CD14-positive monocyte (primary cell): ENCODE measurements at regions not wholly inside any gene's neighbourhood (a gene's known extent, or its start where the extent isn't known, plus 50 kb on each side); places are given as distances from the start of the nearest gene placed in this dataset.

ENCODE experiments used
- DNase-seq, 3 donors: peaks; one replicate each; pipeline ENCODE4 v3.0.0-alpha.2; 2011 to 2022
- H2AFZ ChIP-seq: 2 replicates; pipeline ENCODE4 v1.6.0; 2012; ENCODE audit warnings: mild to moderate bottlenecking, low read depth, low read length, inconsistent platforms; ENCODE audit not compliant: insufficient read depth, poor library complexity, severe bottlenecking
- H3K27ac ChIP-seq, 2 donors: 1 replicate in 1 of 2; 2 replicates in 1 of 2; pipeline ENCODE4 v1.5.1; 2012 to 2013; ENCODE audit warnings: low read length in 2 of 2, control low read depth in 1 of 2, inconsistent platforms in 1 of 2, low read depth in 1 of 2, mild to moderate bottlenecking in 1 of 2
- H3K27me3 ChIP-seq, 2 donors: one replicate each; pipeline versions ENCODE4 v1.6.0 to v1.6.1; 2011 to 2013; ENCODE audit warnings: low read length in 2 of 2; ENCODE audit not compliant: control insufficient read depth in 2 of 2, insufficient read depth in 2 of 2
- H3K36me3 ChIP-seq, 2 donors: replicated peaks in 1 of 2; 1 replicate in 1 of 2; 2 replicates in 1 of 2; pipeline versions ENCODE4 v1.5.1 to v1.6.1; 2012 to 2013; ENCODE audit warnings: low read length in 2 of 2, control low read depth in 1 of 2, inconsistent platforms in 1 of 2, mild to moderate bottlenecking in 1 of 2; ENCODE audit not compliant: insufficient read depth in 2 of 2, control insufficient read depth in 1 of 2
- H3K4me1 ChIP-seq, 2 donors: 1 replicate in 1 of 2; 2 replicates in 1 of 2; pipeline versions ENCODE4 v1.5.1 to v1.6.1; 2012 to 2013; ENCODE audit warnings: low read length in 2 of 2, control low read depth in 1 of 2, inconsistent platforms in 1 of 2, mild to moderate bottlenecking in 1 of 2, moderate library complexity in 1 of 2; ENCODE audit not compliant: insufficient read depth in 2 of 2, control insufficient read depth in 1 of 2
- H3K4me2 ChIP-seq: replicated peaks from 2 replicates; pipeline ENCODE3; 2012; ENCODE audit warnings: low read length, moderate library complexity, mild to moderate bottlenecking; ENCODE audit not compliant: poor library complexity, severe bottlenecking; ENCODE audit errors: extremely low read depth
- H3K4me3 ChIP-seq, 3 experiments: fragments of 200-600 bp in 1 of 3; sonication (generic) in 1 of 3; replicated peaks in 1 of 3; 1 replicate in 2 of 3; 2 replicates in 1 of 3; pipeline ENCODE4 v1.5.1; 2011 to 2013; ENCODE audit warnings: low read length in 3 of 3, mild to moderate bottlenecking in 3 of 3, control low read depth in 2 of 3, low read depth in 2 of 3, inconsistent platforms in 1 of 3, moderate library complexity in 1 of 3
- H3K79me2 ChIP-seq: 2 replicates; pipeline ENCODE4 v1.6.0; 2012; ENCODE audit warnings: mild to moderate bottlenecking, control low read depth, inconsistent platforms, low read length, moderate library complexity; ENCODE audit not compliant: insufficient read depth
- H3K9ac ChIP-seq: 2 replicates; pipeline ENCODE4 v1.6.0; 2017; ENCODE audit warnings: low read length, mild to moderate bottlenecking; ENCODE audit not compliant: insufficient read depth, poor library complexity, severe bottlenecking
- H3K9me3 ChIP-seq, 2 donors: replicated peaks in 1 of 2; 1 replicate in 1 of 2; 2 replicates in 1 of 2; pipeline versions ENCODE4 v1.5.1 to v1.6.1; 2012 to 2013; ENCODE audit warnings: low read length in 2 of 2, control low read depth in 1 of 2; ENCODE audit not compliant: control insufficient read depth in 1 of 2, insufficient read depth in 1 of 2
- H4K20me1 ChIP-seq: 2 replicates; pipeline ENCODE4 v1.6.0; 2012; ENCODE audit warnings: mild to moderate bottlenecking, low read length, control low read depth, moderate library complexity; ENCODE audit not compliant: insufficient read depth
- H3K27ac Mint-ChIP-seq, 7 donors: one replicate each; pipeline ENCODE4 v1.8.0; 2020; ENCODE audit warnings: mild to moderate bottlenecking in 7 of 7, mixed read lengths in 7 of 7, moderate library complexity in 6 of 7, inconsistent platforms in 2 of 7
- H3K27me3 Mint-ChIP-seq, 3 donors: one replicate each; pipeline ENCODE4 v1.8.0; 2021 to 2022; ENCODE audit warnings: low read depth in 3 of 3, mild to moderate bottlenecking in 3 of 3, mixed read lengths in 3 of 3, moderate library complexity in 3 of 3, inconsistent platforms in 1 of 3
- H3K36me3 Mint-ChIP-seq, 2 donors: one replicate each; pipeline ENCODE4 v1.8.0; 2020; ENCODE audit warnings: mixed read lengths in 2 of 2, inconsistent platforms in 1 of 2, mild to moderate bottlenecking in 1 of 2
- H3K4me1 Mint-ChIP-seq: one replicate; pipeline ENCODE4 v1.8.0; 2020; ENCODE audit warnings: mild to moderate bottlenecking, mixed read lengths
- H3K4me3 Mint-ChIP-seq, 2 donors: one replicate each; pipeline ENCODE4 v1.8.0; 2020; ENCODE audit warnings: mild to moderate bottlenecking in 2 of 2, mixed read lengths in 2 of 2, moderate library complexity in 1 of 2
- H3K9me3 Mint-ChIP-seq, 7 donors: one replicate each; pipeline ENCODE4 v1.8.0; 2020 to 2022; ENCODE audit warnings: mixed read lengths in 7 of 7, mild to moderate bottlenecking in 6 of 7, moderate library complexity in 6 of 7, inconsistent platforms in 2 of 7
- CTCF ChIP-seq: fragments of 200-600 bp; IDR thresholded peaks from one replicate; pipeline ENCODE4 v1.8.0; 2022; ENCODE audit warnings: antibody characterized with exemption, mild to moderate bottlenecking
- WGBS: methylation state at CpG from one replicate; pipeline ENCODE4 v1.1.5; 2013; ENCODE audit warnings: missing lambda C conversion rate; ENCODE audit not compliant: insufficient coverage; 5-methylcytosine and 5-hydroxymethylcytosine counted together
- intact Hi-C, 2 donors: fragments of 100-400 bp; cut with micrococcal nuclease; formaldehyde crosslinking; loops; one replicate each; pipeline versions ENCODE4 v1.15.0 to v1.15.1; 2023

- intact Hi-C loops: no loop called here
- Mint-ChIP-seq H3K27me3 (peaks cover 0 to 2% (median 2%) of the 10 kb centered on the region in 3 donors), H3K9me3 (no peaks in the 10 kb centered on the region), H3K4me3 (no peak overlapping the region), H3K27ac (no peak overlapping the region), H3K4me1 (peaks cover 7% of the 10 kb centered on the region), H3K36me3 (no peaks in the 10 kb centered on the region)
- Histone ChIP-seq H3K4me1 (no peaks in the 10 kb centered on the region), H4K20me1 (no peaks in the 10 kb centered on the region), H3K27ac (no peak overlapping the region), H3K9ac (no peak overlapping the region), H3K79me2 (no peaks in the 10 kb centered on the region), H3K27me3 (no peaks in the 10 kb centered on the region), H3K4me2 (no peak overlapping the region), H3K4me3 (no peak overlapping the region), H3K36me3 (no peaks in the 10 kb centered on the region), H2AFZ (no peak overlapping the region), H3K9me3 (no peaks in the 10 kb centered on the region)
- WGBS: 100% methylated on average over 3 of the region's 7 CpGs
- TF ChIP-seq CTCF: no peak
- no peak for DNase-seq
Measured at GRCh38 chr4:189200353-189200752, 740.3 kb upstream of the FRG1 start.

- H3K27me3 Mint-ChIP-seq: peaks cover 0 to 2% (median 2%) of the 10 kb centered on the region in 3 donors
- Histone ChIP-seq H2AFZ (peak overlapping the region; percentile 9), H4K20me1 (no peaks in the 10 kb centered on the region), H3K4me1 (no peaks in the 10 kb centered on the region), H3K79me2 (no peaks in the 10 kb centered on the region), H3K4me2 (peak overlapping the region; percentile 23), H3K9me3 (no peaks in the 10 kb centered on the region), H3K27ac (no peak overlapping the region), H3K36me3 (no peaks in the 10 kb centered on the region), H3K9ac (no peak overlapping the region), H3K4me3 (no peak overlapping the region), H3K27me3 (no peaks in the 10 kb centered on the region)
- peak overlapping the region in 1 of 7 donors; percentile 43 for H3K27ac Mint-ChIP-seq
- H3K9me3 Mint-ChIP-seq: no peaks in the 10 kb centered on the region
- WGBS: 17% methylated on average over 1 of the region's 16 CpGs
- peak; percentile 80 for TF ChIP-seq CTCF
- peak overlapping the region in 1 of 2 donors; percentile 61 for H3K4me3 Mint-ChIP-seq
- DNase-seq: peak in 2 of 3 donors; percentile 2 to 18
- H3K4me1 Mint-ChIP-seq: peaks cover 7% of the 10 kb centered on the region
- H3K36me3 Mint-ChIP-seq: no peaks in the 10 kb centered on the region
- intact Hi-C loops: no loop called here
Measured at GRCh38 chr4:189202182-189202868, 738.3 kb upstream of the FRG1 start.
